ENCODE measurements at regions not wholly inside any gene's neighbourhood (a gene's known extent, or its start where the extent isn't known, plus 50 kb on each side); places are given as distances from the start of the nearest gene placed in this dataset.

DNA sequence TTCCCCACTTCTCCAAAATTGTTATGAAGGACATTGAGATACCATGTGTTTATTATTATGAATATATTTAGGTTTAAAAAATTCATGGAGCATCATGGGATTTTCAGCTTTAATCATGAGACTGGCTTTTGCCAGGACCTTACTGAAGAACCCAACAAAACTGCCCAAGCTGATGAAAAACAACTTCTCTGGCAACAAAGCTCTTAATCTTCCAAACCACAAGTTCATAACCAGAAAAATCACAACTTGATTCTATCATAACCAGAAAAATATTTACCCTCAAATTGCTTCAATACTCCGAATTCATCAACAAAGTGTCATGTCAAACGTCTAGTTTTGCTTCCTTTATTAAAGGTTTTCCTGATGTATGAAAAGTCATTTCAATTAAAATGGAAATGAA is 971.8 kb upstream of the ACVR2A start:
- intact Hi-C loops (cut with DNase I, micrococcal nuclease) = no loop called here
- ChIA-PET CTCF (no interaction called here), POLR2A (no interaction called here)
- H3K4me3 Mint-ChIP-seq = no peak overlapping the region
- Histone ChIP-seq H3K36me3 (ENCODE audit: insufficient read depth, low read length) (no peaks in the 10 kb centered on the region), H3K4me1 (ENCODE audit: insufficient read depth, low read length) (no peaks in the 10 kb centered on the region), H3K4me3 (ENCODE audit: low read length) (no peak overlapping the region), H3K27ac (ENCODE audit: low read depth in 1 of 2, low read length in 2 of 2) (no peak overlapping the region), H3K9me3 (ENCODE audit: control insufficient read depth in 1 of 2, insufficient read depth in 1 of 2, low read length in 2 of 2) (no peaks in the 10 kb centered on the region), H3K27me3 (ENCODE audit: control insufficient read depth in 1 of 2, insufficient read depth in 2 of 2, low read length in 2 of 2) (no peaks in the 10 kb centered on the region)
- ATAC-seq (ENCODE audit: poor library complexity) (no peak), DNase-seq (no peak)
- H3K9me3 Mint-ChIP-seq = no peaks in the 10 kb centered on the region
- no peaks in the 10 kb centered on the region for H3K36me3 Mint-ChIP-seq (ENCODE audit: low read depth)
- no peaks in the 10 kb centered on the region for H3K27me3 Mint-ChIP-seq
- no peaks in the 10 kb centered on the region for H3K4me1 Mint-ChIP-seq (ENCODE audit: low read depth)
- no peak for TF ChIP-seq CTCF (IDR thresholded peaks at IDR 0.05)
- H3K27ac Mint-ChIP-seq = no peak overlapping the region

- H3K27me3 Mint-ChIP-seq = no peaks in the 10 kb centered on the region
- intact Hi-C loops (cut with DNase I, micrococcal nuclease) = no loop called here
- H3K27ac Mint-ChIP-seq = no peak overlapping the region
- H3K9me3 ChIP-seq (ENCODE audit: control insufficient read depth in 1 of 2, insufficient read depth in 1 of 2, low read length in 2 of 2) = no peaks in the 10 kb centered on the region
- DNase-seq (no peak), ATAC-seq (ENCODE audit: poor library complexity) (no peak)
- no peaks in the 10 kb centered on the region for H3K9me3 Mint-ChIP-seq
- POLR2A ChIA-PET = no interaction called here
- H3K36me3 ChIP-seq (ENCODE audit: insufficient read depth, low read length) = no peaks in the 10 kb centered on the region
- H3K4me3 ChIP-seq (ENCODE audit: low read length) = no peak overlapping the region
- H3K4me1 ChIP-seq (ENCODE audit: insufficient read depth, low read length) = no peaks in the 10 kb centered on the region
- no peak for TF ChIP-seq CTCF (IDR thresholded peaks at IDR 0.05)
- no peak overlapping the region for H3K27ac ChIP-seq (ENCODE audit: low read depth in 1 of 2, low read length in 2 of 2)
- H3K4me1 Mint-ChIP-seq (ENCODE audit: low read depth) = no peaks in the 10 kb centered on the region
- no peaks in the 10 kb centered on the region for H3K27me3 ChIP-seq (ENCODE audit: control insufficient read depth in 1 of 2, insufficient read depth in 2 of 2, low read length in 2 of 2)
- no peaks in the 10 kb centered on the region for H3K36me3 Mint-ChIP-seq (ENCODE audit: low read depth)
- CTCF ChIA-PET = no interaction called here
- H3K4me3 Mint-ChIP-seq = no peak overlapping the region
These were observed 974.1 kb upstream of the ACVR2A start for GRCh38 chr2:146870691-146871090.

DNA sequence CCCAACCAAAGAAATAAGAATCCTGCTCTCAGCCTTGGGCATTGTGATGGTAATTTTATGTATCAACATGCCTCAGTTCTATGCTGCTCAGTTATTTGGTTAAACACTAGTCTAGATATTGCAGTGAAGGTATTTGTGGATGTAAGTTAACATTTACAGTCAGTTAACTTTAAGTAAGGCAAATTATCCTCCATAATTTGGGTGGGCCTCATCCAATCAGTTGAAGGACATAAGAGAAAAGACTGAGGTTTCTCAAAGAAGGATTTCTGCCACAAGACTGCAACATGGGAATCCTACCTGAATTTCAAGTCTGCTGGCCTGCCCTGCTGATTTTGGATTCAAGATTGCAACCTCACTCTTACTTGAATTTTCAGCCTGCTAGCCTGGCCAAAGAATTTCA is 975.5 kb upstream of the ACVR2A start:
- no peak overlapping the region for H3K4me3 ChIP-seq (ENCODE audit: low read length)
- H3K27me3 ChIP-seq (ENCODE audit: control insufficient read depth in 1 of 2, insufficient read depth in 2 of 2, low read length in 2 of 2) = no peaks in the 10 kb centered on the region
- no peak for TF ChIP-seq CTCF (IDR thresholded peaks at IDR 0.05)
- no peaks in the 10 kb centered on the region for H3K4me1 Mint-ChIP-seq (ENCODE audit: low read depth)
- H3K4me3 Mint-ChIP-seq = no peak overlapping the region
- ChIA-PET CTCF (no interaction called here), POLR2A (interaction anchor here (0.7 kb wide), 1 partner anchor 1079 kb away, joined by 3 read pairs; no protein-coding TSS in a partner anchor)
- no peaks in the 10 kb centered on the region for H3K27me3 Mint-ChIP-seq
- no peaks in the 10 kb centered on the region for H3K9me3 ChIP-seq (ENCODE audit: control insufficient read depth in 1 of 2, insufficient read depth in 1 of 2, low read length in 2 of 2)
- DNase-seq = no peak
- H3K4me1 ChIP-seq (ENCODE audit: insufficient read depth, low read length) = no peaks in the 10 kb centered on the region
- H3K9me3 Mint-ChIP-seq = peaks cover 1% of the 10 kb centered on the region
- no peak overlapping the region for H3K27ac ChIP-seq (ENCODE audit: low read depth in 1 of 2, low read length in 2 of 2)
- no peaks in the 10 kb centered on the region for H3K36me3 ChIP-seq (ENCODE audit: insufficient read depth, low read length)
- no peaks in the 10 kb centered on the region for H3K36me3 Mint-ChIP-seq (ENCODE audit: low read depth)
- H3K27ac Mint-ChIP-seq = no peak overlapping the region
- intact Hi-C loops (cut with DNase I, micrococcal nuclease) = no loop called here
- no peak for ATAC-seq (ENCODE audit: poor library complexity)
